ENCODE measurements at regions not wholly inside any gene's neighbourhood (a gene's known extent, or its start where the extent isn't known, plus 50 kb on each side); places are given as distances from the start of the nearest gene placed in this dataset.

DNA sequence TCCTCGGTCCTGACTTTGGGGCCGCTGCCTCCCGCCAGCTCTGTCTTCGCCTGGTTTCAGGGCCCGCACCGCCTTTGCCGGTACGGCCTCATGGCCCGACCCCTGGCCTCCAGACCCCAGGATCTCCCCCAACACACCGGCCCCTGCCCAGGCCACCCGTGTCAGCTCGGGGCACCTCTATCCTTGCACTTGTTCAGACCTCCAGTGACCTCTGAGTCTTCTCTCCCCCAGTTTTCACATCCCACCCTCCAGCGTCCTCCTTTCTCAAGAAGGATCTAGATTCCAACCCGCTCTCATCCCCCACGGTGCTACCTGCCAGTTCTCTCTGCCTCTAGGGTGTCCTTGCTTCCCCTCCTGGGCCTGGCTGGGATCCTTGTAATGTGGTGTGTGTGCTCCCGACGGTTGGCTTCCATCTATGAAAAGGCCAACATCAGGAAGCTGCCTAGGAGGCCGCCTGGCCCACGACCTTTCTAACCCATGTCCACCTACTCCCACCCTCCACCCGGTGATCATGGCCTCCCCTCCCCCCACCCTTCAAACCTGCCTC, 61.1 kb downstream of the SPATA31C2 start:
- DNase-seq (ENCODE audit: low read depth in 2 of 2), result no peak

DNA sequence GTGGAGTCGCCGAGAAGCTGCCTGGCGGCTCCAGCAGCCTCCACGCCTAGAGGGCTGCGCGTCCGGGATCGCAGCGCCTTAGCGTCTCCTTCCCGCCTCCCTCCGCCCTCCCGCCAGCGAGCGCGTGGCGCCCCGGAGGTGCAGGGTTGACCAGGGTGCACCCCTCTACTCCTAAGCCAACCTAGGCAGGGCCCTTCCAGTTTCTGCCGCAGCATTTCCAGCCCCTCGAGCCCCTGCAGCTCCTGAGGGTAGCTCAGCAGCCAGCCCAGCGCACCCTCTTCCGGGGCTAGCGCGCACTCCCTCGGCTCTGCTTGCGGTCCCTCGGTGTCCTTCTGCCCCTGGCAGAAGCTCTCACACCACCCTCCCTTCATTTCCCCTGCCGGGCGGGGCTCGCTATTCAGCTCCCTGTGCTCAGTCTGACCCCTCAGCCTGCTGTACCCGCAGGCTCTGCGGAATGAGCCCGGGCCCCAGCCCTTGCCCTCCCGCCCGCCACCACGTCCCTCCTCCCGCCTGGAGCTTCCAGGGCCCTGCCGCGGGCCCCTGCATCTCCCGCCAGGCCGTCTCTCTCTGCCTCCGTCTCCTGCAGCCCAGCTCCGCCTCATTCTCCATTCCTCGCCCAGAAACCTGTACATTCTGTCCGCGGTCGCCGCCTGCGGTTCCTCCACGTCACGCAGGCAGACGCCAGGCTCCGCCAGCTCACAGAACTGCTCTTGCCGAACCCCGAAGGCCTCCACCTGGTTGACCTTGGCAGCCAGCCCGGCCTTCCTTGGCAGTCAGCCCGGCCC, 61.8 kb downstream of the SPATA31C2 start:
- DNase-seq (ENCODE audit: low read depth in 2 of 2), result peak in 1 of 2 donors; percentile 22

DNA sequence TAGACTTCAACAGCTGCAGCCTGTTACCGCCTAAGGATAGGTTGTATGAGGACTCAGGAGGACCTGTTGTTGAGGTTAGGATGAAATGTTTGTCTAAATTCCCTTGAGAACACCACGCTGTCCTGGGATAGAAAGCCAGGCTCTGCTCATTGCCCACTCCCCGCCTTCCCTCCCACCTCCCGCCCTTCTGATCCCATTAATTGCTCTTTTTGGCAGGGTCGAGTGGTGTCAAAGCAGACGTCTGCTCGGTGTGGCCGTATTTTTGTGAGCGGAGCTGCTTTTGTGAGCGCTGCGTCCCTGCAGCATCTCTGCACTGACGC, 62.3 kb downstream of the SPATA31C2 start:
- DNase-seq (ENCODE audit: low read depth in 2 of 2), result no peak

DNA sequence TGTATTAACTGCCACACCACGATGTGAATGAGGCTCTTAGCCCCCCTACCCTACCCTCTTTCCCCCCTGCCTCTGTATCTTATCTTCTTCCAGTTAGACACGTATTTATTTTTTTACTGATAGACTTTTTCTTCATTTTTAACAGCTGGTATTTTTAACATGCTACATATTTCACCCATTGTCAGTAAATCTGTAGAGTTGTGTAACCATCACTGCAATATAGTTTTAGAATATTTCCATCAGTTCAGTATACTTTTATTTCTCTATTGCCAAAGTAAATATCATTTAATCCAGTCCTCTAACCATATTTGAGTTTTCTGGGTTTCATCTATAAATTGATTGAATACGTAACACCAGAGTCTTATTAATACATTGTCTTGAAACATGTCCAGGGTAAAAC, 62.8 kb downstream of the SPATA31C2 start:
- no peak for DNase-seq (ENCODE audit: low read depth in 2 of 2)

DNA sequence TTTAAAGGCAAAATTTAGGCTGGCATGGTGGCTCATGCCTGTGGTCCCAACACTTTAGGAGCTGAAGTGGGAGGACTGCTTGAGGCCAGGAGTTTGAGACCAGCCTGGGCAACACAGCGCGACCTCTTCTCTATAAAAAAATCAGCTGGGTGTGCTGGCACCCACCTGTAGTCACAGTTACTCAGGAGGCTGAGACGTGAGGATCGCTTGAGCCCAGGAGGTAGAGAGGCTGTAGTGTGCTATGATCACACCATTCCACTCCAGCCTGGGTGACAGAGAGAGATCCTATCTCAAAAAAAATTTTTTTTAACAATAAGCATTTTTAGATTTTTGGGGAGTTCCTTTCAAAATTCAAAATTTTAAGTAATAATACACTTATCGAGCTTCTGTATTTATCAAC, 63.3 kb downstream of the SPATA31C2 start:
- no peak for DNase-seq (ENCODE audit: low read depth in 2 of 2)

DNA sequence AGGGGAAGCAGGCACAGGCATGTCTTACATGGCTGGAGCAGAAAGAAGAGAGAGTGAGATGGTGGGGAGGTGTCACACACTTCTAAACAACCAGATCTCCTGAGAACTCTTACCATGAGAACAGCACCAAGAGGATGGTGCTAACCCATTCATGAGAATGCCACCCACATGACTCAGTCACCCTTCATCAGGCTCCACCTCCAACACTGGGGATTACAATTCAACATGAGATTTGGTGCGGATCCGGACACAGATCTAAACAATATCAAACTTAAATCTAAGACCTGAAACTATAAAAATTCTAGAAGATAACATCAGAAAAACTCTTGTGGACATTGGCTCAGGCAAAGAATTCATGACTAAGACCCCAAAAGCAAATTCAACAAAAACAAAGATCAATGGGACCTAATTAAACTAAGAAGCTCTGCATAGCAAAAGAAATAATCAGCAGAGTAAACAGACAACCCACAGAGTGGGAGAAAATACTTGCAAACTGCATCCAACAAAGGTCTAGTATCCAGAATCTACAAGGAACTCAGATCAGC, 65.4 kb downstream of the SPATA31C2 start:
- DNase-seq (ENCODE audit: low read depth in 2 of 2), result no peak

DNA sequence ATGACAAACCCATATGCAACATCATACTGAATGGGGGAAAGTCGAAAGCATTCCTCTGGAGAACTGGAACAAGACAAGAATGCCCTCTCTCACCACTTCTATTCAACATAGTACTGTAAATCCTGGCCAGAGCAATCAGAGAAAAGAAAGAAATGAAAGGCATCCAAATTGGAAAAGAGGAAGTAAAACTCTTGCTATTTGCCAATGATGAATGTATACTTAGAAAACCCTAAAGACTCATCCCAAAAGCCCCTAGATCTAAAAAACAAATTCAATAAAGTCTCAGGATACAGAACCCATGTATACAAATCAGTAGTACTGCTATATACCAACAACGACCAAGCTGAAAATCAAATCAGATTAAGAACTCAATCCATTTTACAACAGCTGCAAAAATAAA, 66.9 kb downstream of the SPATA31C2 start:
- DNase-seq (ENCODE audit: low read depth in 2 of 2), result no peak

DNA sequence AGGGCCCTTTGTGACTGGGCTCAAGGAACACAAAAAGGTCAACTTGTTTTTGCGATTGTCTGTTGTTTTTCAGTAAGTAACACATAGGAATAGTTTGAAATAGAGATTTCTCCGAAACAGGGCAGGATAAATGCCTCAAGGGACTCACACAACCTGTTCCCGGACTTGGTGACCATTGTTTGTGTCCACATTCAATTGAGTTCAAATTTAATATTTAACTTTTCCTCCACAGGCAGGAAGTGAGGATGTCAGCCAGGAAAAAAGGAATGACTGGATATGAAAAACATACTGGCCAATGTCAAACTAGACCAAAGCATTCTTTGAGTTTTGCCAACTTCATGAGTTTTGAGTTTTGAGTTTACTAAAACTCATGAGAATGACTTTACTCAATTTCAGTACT, 72.7 kb downstream of the SPATA31C2 start:
- DNase-seq (ENCODE audit: low read depth in 2 of 2), result no peak

DNA sequence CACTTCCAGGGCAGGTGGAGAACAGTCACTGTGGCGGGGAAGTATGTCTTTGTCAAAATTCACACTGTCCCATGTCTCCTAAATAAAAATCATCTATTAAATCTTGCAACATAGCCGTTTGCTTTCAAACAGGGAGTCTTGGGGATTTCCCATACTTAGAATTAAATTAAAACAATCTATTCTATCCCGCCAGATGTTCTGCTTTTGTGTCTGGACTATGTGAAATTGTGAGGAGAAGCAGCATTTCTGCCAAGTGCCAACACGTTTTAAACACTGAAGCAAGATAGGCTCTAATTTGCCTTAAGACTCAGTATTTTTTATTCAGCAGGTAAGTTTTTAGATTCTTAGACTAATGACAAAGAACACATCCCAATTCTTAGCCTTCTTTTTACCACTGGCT, 73.7 kb downstream of the SPATA31C2 start:
- DNase-seq (ENCODE audit: low read depth in 2 of 2), result no peak

DNA sequence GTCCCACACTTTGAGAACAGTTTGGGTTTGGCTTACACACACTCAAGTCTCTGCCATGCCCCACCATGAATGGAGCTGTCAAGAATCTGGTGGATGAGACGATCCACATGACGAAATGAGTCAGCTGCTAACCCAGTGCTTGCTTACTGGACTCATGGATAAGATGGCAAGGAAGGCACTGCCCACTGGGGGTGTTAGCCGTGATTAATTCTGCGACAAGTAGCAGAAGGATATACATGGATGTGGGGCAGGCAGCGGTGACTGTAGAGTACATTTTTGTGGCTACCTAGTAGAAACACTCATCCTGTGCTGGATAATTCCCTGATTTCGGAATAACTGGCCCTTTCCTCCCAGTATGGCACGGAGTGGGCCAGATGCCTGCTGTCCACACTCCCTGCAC, 77.5 kb downstream of the SPATA31C2 start:
- DNase-seq (ENCODE audit: low read depth in 2 of 2), result no peak

DNA sequence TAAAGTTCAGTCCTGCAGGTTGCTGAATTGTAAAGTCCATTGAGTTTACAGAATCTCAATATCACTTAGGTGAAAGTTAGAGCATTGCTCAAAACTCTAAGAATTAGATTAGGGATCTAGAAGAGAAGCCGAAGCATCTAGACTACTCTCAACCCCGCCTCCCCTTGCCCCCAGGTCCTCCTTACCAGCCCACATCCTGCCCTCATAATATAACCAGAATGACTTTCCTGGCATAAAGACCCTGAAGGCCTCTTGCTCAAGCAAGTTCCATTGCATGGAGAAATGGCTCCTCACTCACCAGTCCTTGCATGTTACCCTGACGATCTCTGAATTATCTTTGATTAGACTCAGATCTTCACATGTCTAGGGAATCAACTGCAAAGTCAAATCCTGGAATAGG, 78.8 kb downstream of the SPATA31C2 start:
- no peak for DNase-seq (ENCODE audit: low read depth in 2 of 2)

DNA sequence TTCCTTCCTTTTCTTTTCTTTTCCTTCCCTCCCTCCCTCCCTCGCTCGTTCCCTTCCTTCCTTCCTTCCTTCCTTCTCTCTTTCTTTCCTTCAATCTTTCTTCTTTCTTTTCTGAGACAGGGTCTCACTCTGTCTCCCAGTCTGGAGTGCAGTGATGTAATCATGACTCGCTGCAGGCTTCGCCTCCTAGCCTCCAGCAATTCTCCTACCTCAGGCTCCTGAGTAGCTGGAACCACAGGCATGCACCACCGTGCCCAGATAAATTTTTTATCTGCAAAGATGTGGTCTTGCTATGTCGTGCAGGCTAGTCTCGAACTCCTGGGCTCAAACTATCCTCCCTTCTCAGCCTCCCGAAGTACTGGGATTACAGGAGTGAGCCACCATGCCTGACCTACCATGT, 81.4 kb downstream of the SPATA31C2 start:
- no peak for DNase-seq (ENCODE audit: low read depth in 2 of 2)

DNA sequence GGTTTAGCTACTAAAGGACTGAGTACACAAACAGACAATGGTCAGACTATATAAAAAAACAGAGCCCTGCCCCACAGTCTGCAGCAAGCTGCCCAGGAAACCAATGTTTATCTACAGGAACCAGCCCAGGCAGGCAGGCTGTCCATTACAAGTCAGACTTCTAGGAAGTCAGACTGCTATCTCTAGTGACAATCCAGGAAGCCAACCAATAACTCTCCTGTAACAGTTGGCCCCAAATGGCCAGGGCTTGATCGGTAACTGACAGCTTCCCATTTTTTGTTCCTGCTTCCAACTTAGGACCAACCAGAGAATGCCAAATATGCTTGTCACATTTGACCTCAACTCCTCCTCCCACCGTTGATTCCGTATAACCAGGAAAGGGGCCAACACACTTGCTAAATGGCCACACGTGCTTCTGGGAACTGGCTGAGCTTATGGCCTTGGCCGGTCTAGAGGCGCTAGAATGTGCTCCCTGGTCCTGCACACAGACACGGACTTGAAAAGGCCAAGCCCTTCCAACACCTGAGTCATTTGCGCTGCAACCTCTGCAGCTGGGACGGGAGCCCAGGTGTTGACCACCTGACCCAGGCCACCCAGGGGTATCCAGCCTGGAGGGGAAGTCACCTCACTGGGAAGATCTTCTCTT, 79.6 kb upstream of the CDK20 start:
- no peak for DNase-seq (ENCODE audit: low read depth in 2 of 2)

DNA sequence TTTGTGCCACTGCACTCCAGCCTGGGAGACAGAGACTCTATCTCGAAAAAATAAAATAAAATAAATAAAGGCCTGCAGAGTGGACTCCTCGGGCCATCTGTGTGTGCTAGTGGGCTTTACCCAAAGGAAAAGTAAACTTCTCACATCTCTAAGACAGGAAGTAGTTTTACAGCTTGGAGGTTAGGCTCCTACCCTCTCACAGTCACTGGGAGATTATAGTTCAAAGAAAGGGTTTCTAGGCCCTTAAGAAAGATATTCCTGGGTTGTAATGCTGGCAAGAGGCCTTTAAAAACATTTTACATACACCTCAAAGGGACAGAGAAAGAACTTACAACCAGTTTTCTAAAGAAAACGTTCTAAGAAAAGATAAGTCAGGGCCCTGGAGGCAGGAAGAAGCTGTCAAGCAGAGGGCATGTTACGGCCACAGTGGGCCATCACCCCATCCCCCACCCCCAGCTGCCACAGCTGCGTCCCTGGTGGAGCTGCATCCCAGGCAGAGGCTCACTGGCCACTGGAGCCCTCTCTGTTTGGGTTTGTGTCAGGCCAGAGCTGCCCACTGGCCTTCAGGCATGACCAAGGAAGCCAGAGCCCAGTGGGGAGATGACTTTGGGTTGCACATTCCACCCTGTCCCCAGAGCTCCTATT, 78.1 kb upstream of the CDK20 start:
- no peak for DNase-seq (ENCODE audit: low read depth in 2 of 2)

DNA sequence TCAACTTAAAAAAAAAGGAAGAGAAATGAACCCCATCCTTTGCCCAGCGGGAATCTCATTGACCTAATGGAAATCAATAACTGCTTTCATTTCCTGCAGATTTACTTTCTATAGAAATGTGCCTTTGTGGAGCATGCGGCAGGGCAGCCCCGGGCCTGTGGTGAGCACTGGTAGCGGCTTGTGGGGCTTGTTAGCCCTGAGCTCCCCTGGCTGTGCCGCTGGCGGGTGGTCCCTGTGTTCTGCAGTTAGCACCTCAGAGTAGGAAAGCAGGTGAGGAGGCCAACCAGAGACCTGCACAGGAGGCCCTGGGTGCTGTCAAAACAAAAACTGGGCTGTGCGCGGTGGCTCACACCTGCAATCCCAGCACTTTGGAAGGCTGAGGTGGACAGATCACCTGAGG, 76.8 kb upstream of the CDK20 start:
- DNase-seq (ENCODE audit: low read depth in 2 of 2), result no peak

DNA sequence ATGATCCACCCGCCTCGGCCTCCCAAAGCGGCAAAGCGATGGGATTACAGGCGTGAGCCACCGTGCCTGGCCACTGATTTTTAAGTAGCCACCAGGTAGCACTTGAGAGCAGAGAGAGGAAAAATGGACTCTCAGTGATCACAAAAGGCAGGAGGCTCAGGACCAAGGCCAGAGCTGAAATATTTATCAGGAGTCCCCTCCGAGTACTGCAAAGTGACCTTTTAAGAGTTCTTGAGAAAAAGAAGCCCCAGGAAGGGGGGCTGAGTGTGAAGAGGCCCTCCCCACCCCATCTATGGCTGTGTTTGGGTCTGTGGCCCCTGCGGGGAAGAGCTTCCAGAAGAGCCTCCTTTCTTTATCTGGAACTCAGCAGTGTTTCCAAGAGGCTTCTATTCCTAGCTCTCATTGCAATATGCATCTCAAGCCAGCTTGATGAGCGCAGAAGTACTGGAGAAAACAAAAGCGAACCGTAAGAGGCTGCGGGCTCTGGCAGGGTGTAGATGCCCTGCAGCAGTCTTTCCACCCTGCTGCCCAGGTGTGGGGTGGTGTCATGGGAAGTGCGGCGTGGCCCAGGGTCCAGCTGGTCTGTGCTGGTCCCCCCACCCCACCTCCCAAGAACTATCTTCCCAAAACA, 75.5 kb upstream of the CDK20 start:
- DNase-seq (ENCODE audit: low read depth in 2 of 2), result no peak

DNA sequence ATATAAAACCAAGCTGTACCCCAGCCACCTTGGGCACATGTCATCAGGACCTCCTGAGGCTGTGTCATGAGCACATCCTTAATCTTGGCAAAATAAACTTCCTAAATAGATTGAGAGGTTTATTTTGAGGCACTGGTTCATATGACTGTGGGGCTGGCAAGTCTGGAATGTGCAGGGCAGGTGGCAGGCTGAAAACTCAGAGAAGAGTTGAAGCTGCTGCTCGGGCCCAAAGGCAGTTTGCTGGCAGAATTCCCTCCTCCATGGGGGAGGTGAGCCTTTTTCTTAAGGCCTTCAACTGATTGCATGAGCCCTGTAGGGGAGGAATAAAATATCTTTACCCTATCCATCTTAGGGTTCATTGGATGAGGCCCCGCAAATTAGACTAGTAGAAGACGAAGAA, 72.2 kb upstream of the CDK20 start:
- no peak for DNase-seq (ENCODE audit: low read depth in 2 of 2)

DNA sequence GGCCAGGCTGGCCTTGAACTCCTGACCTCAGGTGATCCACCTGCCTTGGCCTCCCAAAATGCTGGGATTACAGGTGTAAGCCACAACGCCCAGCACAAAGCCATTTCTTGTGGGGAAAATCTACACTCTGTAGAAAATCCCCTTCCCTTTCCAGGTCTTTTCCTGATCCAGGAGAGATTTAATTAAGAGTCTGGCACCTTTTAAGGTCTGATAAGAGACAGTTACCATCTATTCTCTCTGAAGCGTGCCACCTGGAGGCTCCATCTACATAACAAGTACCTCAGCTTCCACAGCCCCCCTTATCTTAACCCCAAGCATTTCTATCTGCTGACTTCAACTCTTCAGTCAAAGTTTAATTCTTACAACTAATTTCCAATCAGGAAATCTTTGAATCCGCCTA, 71.4 kb upstream of the CDK20 start:
- DNase-seq (ENCODE audit: low read depth in 2 of 2), result no peak

DNA sequence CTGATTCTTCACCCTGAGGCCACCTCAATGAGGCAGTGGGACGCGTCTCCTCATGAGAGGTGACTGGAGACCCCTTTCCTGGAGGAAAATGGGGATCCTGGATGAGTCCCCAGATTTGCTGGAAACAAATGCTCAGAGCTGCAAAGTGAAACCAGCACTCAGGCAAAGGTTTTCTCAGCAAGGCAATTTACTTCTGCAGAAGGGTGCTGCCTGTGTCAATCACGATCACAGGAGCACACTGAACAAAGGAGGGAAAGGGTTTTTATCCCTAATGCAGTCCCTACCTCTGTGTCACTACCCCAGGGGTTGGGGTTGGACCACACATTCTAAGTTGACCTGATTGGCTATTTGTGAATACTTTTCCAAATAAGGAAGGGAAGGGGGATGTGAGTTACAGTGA, 69.9 kb upstream of the CDK20 start:
- DNase-seq (ENCODE audit: low read depth in 2 of 2), result no peak

DNA sequence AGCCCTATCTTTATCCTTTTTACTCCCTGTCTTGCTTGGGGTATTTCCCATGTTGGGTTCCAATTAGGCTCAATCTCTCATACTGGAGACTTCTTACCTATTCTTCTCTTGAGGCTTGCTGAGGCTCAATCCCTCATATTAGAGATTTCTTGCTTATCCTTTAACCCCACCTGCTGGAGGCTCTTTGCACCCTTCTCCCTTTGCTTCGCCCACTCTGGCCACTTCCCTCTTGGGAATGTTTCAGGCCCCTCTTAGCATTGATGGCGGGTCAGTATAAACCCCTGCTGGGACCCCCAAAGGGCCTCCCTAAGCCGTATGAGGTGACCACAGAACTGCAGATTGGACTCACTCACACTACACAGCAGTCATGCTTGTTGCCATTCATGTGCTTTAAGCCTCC, 69.3 kb upstream of the CDK20 start:
- no peak for DNase-seq (ENCODE audit: low read depth in 2 of 2)

DNA sequence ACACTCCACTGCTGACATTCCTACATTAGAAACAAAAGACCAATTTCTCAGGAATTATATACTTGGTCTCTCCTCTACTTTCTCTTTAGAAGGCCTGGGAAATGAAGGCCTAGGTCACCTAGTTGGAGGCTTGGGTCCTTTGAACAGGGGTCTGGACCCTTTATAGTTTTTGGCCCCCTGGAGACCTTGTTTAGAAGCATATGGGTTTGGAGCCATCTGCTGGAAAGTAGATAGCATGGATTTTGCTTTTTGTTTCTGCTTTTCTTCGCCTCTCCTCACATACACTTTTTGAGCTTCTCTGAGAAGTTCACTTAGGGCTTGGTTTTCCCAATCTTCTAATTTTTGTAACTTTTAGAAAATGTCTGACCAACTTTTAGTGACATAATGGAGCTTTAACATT, 67.1 kb upstream of the CDK20 start:
- DNase-seq (ENCODE audit: low read depth in 2 of 2), result no peak

DNA sequence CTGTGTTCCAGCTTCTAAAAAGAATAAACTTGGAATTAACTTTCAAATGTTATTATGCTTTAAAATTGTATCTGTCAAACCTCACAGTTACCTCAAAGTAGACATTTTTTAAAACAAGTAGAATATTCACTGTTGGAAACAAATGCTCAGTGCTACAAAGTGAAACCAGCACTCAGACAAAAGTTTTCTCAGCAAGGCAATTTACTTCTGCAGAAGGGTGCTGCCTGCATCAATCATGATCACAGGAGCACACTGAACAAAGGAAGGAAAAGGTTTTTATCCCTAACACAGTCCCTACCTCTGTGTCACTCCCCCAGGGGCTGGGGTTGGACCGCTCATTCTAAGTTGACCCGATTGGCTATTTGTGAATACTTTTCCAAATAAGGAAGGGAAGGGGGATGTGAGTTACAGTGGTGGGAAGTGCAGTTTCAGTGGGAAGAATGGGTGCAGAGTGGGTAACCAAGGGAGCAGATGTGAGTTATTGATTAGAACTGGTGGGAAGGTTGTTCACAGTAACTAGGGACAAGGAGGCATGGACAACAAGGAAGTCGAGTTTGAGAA, 63.0 kb upstream of the CDK20 start:
- no peak for DNase-seq (ENCODE audit: low read depth in 2 of 2)

Data from stimulated activated CD4-positive, alpha-beta T cell treated with anti-CD3 and anti-CD28 coated beads, Interleukin-15, amount 100 ng/mL, for 48 hours (primary cell).